ENCODE measurements at regions not wholly inside any gene's neighbourhood (a gene's known extent, or its start where the extent isn't known, plus 50 kb on each side); places are given as distances from the start of the nearest gene placed in this dataset.
"Not testable (repeated sequence)": the region's sequence is repeated elsewhere in the genome, so short reads cannot be mapped to it uniquely, and the experiment has no call there.

DNA sequence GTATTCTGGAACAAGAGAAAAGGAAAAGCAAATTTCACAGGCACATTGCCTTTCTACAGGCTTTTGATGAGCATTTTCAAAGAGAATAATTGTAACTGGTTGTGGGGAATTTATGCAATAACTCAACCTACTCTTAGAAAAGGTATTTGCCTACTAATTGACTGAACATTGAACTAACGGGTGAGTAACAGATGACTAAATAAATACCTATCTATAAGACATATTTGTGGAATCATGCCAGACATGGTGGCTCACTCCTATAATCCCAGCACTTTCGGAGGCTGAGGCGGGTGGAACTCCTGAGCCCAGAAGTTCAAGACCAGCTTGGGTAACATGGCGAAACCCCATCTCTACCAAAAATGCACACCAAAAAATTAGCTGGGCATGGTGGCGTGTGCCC, 367.7 kb downstream of the CGGBP1 start:
- Histone ChIP-seq H3K36me3 (no peaks in the 10 kb centered on the region), H3K4me3 (ENCODE audit: low read depth in 1 of 2, low read length in 1 of 2) (no peak overlapping the region), H3K9me3 (no peaks in the 10 kb centered on the region), H3K4me1 (ENCODE audit: control insufficient read depth in 1 of 2, insufficient read depth in 1 of 2, low read depth in 1 of 2, low read length in 1 of 2) (no peaks in the 10 kb centered on the region), H3K27ac (no peak overlapping the region), H3K27me3 (no peaks in the 10 kb centered on the region)
- TF ChIP-seq, protein P1, sequence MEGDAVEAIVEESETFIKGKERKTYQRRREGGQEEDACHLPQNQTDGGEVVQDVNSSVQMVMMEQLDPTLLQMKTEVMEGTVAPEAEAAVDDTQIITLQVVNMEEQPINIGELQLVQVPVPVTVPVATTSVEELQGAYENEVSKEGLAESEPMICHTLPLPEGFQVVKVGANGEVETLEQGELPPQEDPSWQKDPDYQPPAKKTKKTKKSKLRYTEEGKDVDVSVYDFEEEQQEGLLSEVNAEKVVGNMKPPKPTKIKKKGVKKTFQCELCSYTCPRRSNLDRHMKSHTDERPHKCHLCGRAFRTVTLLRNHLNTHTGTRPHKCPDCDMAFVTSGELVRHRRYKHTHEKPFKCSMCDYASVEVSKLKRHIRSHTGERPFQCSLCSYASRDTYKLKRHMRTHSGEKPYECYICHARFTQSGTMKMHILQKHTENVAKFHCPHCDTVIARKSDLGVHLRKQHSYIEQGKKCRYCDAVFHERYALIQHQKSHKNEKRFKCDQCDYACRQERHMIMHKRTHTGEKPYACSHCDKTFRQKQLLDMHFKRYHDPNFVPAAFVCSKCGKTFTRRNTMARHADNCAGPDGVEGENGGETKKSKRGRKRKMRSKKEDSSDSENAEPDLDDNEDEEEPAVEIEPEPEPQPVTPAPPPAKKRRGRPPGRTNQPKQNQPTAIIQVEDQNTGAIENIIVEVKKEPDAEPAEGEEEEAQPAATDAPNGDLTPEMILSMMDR (IDR thresholded peaks at IDR 0.05): no peak

DNA sequence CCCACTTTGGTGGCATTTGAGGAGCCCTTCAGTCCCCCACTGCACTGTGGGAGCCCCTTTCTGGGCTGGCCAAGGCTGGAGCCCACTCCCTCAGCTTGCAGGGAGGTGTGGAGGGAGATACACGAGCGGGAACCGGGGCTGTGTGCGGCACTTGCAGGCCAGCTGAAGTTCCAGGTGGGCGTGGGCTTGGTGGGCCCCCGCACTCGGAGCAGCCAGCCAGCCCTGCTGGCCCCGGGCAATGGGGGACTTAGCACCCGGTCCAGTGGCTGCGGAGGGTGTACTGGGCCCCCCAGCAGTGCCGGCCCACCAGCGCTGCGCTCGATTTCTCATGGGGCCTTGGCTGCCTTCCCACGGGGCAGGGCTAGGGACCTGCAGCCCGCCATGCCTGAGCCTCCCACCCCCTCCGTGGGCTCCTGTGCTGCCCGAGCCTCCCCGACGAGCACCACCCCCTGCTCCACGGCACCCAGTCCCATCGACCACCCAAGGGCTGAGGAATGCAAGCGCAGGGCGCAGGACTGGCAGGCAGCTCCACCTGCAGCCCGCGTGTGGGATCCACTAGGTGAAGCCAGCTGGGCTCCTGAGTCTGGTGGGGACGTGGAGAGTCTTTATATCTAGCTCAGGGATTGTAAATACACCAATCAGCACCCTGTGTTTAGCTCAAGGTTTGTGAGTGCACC, 379.7 kb downstream of the CGGBP1 start:
- not testable (repeated sequence) for H3K4me1 ChIP-seq (ENCODE audit: control insufficient read depth in 1 of 2, insufficient read depth in 1 of 2, low read depth in 1 of 2, low read length in 1 of 2); H3K9me3 ChIP-seq; H3K27me3 ChIP-seq; H3K4me3 ChIP-seq (ENCODE audit: low read depth in 1 of 2, low read length in 1 of 2); H3K36me3 ChIP-seq; H3K27ac ChIP-seq

GRCh38 chr3:87674397-87675161, 384.2 kb downstream of the CGGBP1 start:
- TF ChIP-seq, protein P1 (IDR thresholded peaks at IDR 0.05): no peak
- no peaks in the 10 kb centered on the region for H3K27me3 ChIP-seq
- no peaks in the 10 kb centered on the region for H3K9me3 ChIP-seq
- no peak overlapping the region for H3K4me3 ChIP-seq (ENCODE audit: low read depth in 1 of 2, low read length in 1 of 2)
- no peak overlapping the region for H3K27ac ChIP-seq
- H3K4me1 ChIP-seq (ENCODE audit: control insufficient read depth in 1 of 2, insufficient read depth in 1 of 2, low read depth in 1 of 2, low read length in 1 of 2): no peaks in the 10 kb centered on the region
- no peaks in the 10 kb centered on the region for H3K36me3 ChIP-seq

DNA sequence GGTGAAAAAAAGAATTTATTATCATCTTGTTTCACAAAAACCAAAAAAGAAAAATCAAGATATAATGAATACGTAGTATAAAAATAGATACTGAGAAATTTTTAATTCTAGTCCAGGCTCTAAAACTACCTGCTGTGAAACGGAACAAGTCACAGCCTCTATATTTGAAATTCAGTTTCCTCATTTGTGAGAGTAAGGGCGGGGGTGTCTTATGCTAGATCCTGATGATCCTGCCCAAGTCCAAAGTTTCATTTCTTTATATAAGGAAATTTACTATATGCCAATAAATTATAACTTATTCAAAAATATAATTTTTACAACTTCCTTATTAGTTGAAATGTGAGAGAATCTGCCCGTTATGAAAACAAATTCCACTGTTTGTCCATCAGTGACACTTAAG, 385.7 kb downstream of the CGGBP1 start:
- TF ChIP-seq, protein P1 (IDR thresholded peaks at IDR 0.05): no peak
- H3K27me3 ChIP-seq: no peaks in the 10 kb centered on the region
- no peak overlapping the region for H3K4me3 ChIP-seq (ENCODE audit: low read depth in 1 of 2, low read length in 1 of 2)
- no peaks in the 10 kb centered on the region for H3K4me1 ChIP-seq (ENCODE audit: control insufficient read depth in 1 of 2, insufficient read depth in 1 of 2, low read depth in 1 of 2, low read length in 1 of 2)
- H3K36me3 ChIP-seq: no peaks in the 10 kb centered on the region
- H3K9me3 ChIP-seq: no peaks in the 10 kb centered on the region
- H3K27ac ChIP-seq: no peak overlapping the region

DNA sequence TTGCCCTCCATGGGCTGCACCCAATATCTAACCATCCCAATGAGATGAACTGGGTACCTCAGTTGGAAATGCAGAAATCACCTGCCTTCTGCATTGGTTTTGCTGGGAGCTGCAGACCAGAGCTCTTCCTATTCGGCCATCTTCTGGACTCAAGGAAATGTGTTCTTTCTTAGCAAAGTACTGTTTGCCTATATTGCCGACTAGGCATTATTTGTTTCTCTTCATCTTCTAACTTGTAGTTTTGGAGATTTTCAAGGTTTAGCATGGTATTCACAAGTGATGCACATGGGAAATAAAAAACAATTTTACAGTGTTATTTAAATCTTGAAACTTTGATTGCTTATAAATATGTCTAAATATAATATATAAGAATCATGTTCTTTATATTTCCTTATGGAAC, 377.8 kb upstream of the POU1F1 start:
- no peak overlapping the region for H3K27ac ChIP-seq
- no peaks in the 10 kb centered on the region for H3K9me3 ChIP-seq
- H3K36me3 ChIP-seq: no peaks in the 10 kb centered on the region
- H3K4me3 ChIP-seq (ENCODE audit: low read depth in 1 of 2, low read length in 1 of 2): no peak overlapping the region
- no peaks in the 10 kb centered on the region for H3K4me1 ChIP-seq (ENCODE audit: control insufficient read depth in 1 of 2, insufficient read depth in 1 of 2, low read depth in 1 of 2, low read length in 1 of 2)
- TF ChIP-seq, protein P1 (IDR thresholded peaks at IDR 0.05): no peak
- no peaks in the 10 kb centered on the region for H3K27me3 ChIP-seq

DNA sequence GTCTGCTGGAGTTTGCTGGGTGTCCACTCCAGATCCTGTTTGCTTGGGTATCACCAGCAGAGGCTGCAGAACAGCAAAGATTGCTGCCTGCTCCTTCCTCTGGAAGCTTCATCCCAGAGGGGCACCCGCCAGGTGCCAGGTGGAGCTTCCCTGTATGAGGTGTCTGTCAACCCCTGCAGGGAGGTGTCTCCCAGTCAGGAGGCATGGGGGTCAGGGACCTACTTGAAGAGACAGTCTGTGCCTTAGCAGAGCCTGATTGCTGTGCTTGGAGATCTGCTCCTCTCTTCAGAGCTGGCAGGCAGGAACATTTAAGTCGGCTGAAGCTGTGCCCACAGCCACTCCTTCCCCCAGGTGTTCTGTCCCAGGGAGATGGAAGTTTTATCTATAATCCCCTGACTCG, 376.8 kb upstream of the POU1F1 start:
- H3K9me3 ChIP-seq; H3K36me3 ChIP-seq; H3K4me3 ChIP-seq (ENCODE audit: low read depth in 1 of 2, low read length in 1 of 2); H3K27ac ChIP-seq; H3K4me1 ChIP-seq (ENCODE audit: control insufficient read depth in 1 of 2, insufficient read depth in 1 of 2, low read depth in 1 of 2, low read length in 1 of 2); H3K27me3 ChIP-seq: not testable (repeated sequence)
